ENCODE measurements at regions not wholly inside any gene's neighbourhood (a gene's known extent, or its start where the extent isn't known, plus 50 kb on each side); places are given as distances from the start of the nearest gene placed in this dataset.

DNA sequence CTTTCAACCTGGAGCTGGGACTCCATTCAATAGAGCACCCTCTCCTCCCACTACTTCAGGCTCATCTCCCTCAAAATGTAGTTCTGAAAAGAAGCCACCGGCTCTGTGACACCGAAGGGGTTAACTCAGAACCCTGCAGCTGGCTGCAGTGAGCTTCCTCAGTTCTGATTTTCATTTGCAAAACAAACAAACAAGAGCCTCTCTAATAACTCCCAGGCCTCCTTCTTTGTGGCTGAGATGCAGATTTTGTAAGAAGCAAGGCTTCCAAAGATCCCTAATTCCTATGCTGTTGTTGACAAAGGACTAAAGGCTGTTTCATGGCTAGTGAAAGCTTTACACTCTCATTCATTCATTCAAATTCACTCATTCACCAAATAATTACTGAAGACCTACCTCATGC lies 333.4 kb upstream of the TBX3 start:
- no peak for DNase-seq (ENCODE audit: low spot score)

DNA sequence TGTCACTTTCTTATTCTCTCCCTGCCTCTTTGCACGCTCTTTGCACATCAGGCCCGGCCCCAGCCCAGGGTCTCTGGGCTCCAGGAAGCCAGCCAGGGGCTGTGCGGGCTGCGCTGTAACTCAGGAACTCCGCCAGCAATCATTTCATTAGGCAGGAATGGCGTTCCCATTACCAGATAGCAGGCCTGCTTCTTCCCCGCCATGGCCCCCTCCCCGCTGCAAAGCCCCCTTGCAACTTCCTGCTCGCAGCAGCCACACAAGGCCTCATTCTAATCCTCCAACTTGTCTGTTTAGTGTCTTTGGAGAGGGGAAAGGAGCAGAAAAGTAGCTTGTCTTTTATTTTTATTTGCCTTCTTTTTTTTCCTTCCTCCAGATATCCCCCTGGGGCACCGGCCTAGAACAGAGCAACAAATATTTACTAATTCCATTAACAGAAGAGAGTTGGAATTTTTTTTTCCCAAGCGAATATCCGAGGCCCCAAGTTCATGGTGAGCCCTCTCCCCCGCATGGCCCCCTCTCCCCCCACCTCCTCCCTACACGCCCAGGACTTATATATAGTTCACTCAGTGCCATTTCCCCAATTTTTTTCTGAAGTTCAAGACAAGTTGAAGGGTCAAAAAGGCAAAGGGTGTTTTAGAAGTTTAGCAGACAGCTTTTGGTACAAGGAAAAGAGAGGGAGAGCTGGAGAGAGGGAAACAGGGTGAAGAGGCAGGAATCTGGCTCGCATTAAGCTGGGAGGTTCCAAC lies 329.4 kb upstream of the TBX3 start:
- no peak for DNase-seq (ENCODE audit: low spot score)

DNA sequence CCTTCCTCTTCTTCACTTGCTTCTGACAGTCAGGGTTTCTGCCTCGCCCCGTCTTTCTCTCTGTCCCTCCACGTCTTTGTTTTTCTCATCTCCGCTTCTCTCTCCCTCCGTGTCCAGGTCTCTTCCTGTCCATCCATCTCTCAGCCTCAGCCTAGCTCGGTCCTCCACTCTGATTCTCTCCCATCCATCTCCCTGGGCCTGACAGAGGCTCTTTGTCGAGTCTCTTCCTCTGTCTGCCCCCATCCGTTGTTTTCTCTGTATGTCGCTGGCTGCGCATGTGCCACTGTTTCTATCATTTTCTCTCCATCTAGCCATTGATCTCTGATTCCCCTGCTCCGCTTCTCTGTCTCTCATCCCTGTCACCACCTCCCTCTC lies 328.9 kb upstream of the TBX3 start:
- DNase-seq (ENCODE audit: low spot score) = no peak

DNA sequence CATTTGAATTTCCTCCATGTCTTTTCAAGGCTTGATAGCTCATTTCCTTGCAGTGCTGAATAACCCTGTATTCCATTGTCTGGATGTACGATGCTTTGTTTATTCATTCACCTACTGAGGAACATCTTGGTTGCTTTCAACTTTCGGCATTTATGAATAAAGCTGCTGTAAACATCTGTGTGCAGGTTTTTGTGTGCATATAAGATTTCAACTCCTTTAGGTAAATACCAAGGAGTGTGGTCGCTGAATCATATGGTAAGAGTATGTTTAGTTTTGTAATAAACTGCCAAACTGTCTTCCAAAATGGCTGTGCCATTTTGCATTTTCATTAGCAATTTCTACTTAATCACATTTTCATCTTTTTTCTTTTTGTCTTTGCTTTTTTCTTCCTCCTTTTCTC lies 327.7 kb upstream of the TBX3 start:
- DNase-seq (ENCODE audit: low spot score) = no peak

DNA sequence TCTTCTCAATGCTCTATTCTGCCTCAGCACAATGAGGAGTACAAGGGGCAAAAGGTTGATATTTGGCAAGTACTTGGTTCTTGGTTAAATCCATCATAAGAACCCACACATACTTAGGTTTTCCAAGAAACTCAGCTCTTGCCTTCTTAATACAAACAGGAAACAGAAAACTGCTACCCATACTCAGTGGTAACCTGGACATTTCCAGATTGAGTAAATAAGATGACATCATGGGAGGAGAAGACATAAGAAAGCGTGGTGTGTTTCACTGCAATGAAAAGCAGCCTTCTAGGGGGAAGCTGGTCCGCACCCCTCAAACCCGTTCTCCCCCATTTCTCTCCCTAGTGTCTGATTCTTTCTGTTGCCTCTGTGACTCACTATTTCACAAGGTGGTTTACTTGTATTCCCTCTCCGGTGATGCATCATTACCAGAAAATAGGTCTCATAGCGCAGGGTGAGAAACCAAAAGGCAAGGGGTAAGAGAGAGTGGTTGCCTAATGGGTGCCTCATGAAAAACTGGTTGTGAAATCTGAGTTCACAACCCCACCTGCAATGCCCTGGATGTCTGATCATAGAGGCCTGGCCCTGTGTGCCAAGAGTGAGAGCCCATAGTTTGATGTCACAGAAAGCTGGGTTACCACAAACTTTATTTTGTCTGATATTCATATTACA lies 326.5 kb upstream of the TBX3 start:
- DNase-seq (ENCODE audit: low spot score) = no peak

DNA sequence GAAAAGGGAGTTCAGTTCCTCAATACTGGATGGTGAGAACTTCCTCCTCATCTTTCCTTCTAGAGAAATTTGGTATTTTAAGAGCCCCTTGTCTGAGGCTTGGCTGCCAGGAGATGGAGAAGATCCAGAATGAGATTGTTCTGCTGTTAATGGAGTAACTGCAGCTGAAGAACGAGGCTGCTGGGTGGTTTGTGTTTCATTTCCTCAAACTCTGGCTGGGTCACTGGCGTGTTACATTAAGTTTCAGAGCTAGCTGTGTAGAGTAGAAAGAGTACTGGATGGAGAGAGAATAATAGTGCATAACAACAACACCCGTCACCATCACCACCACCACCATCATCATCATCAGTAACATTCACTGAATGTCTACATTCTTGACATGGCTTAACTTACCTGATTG lies 325.0 kb upstream of the TBX3 start:
- no peak for DNase-seq (ENCODE audit: low spot score)

DNA sequence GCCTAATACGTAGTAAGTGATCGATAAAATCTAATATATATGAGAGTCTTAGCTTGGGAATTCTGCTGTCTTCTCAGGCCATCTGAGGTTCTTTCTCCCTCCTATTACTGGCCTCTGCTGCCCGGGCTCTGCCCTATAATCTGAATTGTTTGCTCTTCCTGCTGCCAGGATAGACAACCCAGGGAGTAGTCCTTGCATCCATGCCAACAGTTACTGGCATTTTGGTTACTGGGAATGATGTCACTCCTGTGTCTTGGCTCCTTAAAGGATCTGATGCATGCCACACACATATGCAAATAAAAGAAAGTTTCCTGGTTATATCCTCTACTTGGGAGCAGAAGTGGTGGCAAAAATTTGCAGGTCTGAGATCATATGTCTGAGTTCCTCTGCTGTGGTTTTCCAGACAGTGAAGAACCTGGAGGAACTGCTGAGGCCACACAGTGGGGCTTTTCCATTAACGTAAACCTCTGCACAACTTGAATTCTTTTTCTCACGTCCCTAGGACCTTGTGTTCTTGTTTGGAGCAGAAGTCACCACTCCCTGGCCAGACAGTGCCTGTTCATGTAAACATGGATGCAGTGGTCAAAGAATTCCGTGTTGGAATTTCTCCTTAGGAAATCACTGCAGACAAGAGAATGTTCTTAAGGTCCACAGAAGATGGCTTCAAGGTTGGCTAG lies 320.6 kb upstream of the TBX3 start:
- DNase-seq (ENCODE audit: low spot score) = no peak

DNA sequence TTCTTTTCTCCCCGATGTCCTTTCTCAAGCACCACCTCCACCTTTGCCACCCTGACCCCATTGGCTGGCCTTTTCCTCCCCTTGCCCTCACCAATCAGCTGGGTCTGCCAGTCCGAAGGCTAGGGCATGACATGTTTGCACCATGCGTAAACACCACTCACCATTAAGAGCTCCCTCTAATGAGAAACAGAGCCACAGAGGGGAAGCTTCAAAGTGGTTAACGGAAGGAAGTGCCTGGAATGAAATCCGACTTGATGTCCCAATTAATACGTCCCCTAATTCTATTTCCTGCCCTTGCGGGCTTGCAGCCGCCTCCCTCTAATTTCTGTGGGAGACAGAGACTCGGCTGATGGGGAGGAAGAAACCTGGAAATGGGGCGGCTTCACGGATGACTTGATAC lies 318.5 kb upstream of the TBX3 start:
- DNase-seq (ENCODE audit: low spot score) = no peak

DNA sequence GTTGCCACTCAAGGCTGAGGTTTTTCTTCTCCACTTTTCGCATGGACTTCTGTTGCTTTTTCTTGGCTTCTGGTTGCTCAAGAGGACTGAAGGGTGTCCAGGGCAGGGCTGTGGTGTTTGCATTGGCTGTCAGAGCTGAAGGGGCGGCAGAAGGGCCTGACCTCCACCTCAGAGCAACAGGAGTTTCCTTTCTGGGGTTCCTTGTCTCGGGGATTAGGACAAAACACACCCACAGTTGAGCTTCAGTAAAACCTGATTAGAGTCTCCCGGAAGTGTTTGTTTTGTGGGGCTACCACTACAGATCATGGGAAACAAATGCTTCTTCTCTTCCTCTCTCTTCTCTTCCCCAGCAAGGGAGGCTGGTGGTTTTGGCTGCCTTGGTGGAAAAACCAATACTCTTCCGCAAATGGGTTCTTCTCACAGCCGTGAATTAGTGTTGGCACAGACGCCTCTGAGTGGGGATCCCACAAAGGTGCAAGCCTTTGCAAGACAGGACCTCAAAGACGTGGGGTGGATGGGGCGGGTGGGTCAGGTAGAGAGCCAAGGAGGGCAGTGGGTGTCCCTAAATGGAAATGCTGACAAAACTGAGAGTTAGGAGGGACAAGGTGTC lies 317.7 kb upstream of the TBX3 start:
- no peak for DNase-seq (ENCODE audit: low spot score)

DNA sequence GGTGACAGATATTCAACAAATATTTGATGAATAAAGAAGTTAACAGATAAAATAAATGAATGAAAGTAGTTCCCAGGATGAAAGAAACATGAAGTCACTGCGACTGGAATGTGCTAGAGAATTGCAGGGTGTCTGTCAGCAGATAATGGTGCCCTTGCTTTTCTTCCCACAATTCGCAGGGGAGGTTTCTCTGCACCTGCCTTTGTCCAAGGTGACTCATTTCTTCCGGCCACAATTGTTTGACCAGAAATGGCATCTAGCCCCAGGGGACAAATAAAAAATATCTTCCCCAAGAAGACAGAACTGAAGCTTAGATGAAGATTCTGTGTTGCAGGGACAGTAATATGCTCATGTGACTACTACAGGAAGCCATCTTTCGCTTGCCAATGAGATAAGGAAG lies 316.1 kb upstream of the TBX3 start:
- DNase-seq (ENCODE audit: low spot score) = peak; percentile 15

DNA sequence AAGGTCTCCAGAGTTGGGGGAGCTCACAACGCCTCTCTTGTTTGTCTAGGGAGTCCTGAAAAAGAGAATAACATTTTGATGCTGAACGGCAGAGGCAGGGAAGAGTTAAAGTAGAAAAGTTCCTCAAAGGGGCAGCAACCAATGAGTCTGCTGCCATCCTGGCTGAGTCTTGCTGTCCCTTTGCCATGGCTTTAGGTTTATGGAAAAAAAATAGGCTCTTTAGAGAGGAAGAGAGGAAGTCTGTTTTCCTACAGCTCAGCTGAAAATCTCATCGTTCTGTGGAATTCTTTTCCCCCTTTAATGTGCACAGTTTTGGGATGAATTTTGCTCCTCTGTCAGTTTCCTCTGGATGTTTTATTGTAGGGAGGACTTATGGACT lies 314.8 kb upstream of the TBX3 start:
- DNase-seq (ENCODE audit: low spot score) = no peak

DNA sequence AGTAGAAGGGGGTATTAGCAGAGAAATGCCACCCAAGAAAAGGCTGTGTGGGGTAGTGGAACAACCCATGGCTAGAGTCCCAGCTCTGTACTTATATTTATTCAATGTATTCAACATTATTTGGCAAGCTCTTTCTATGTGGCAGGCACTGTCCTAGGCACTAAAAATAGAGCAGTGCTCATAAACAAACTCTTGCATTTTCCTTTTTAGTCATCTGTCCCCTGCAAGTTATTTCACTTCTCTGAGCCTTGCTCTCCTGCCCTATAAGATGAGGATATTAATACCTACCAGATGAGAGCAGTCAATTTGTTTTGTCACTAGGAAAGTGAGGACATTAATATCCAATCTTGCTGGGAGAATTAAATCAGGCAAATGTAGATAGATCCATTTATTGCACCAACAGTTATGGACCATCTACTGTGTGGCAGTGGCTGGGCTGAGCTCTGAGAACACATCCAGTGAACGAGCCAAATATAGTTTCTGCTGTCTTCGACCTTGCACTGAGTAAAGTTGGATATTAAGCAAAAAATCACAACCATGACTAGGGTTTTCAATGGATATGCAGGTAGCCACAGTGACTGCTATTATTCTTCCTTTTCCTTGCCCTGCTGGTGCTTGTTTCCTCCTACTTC lies 314.3 kb upstream of the TBX3 start:
- no peak for DNase-seq (ENCODE audit: low spot score)

DNA sequence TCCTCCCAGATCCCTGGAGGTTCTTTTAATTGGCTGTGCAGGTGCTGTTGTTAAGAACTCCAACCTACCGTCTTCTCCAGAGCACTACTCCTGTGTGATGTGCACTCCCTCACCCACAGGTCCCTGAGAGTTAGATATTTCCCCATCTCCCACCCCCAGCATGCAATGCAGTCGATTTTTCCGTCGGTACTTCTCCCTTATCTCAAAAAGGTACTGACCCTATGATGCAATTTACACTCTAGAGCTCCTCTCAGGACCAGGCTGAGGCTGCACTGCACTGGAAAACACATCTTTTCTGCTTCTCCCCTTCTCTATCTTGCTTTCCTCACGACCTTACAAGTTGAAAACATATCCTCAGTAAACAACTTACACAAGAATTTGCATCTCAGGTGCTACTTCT lies 312.4 kb upstream of the TBX3 start:
- no peak for DNase-seq (ENCODE audit: low spot score)

DNA sequence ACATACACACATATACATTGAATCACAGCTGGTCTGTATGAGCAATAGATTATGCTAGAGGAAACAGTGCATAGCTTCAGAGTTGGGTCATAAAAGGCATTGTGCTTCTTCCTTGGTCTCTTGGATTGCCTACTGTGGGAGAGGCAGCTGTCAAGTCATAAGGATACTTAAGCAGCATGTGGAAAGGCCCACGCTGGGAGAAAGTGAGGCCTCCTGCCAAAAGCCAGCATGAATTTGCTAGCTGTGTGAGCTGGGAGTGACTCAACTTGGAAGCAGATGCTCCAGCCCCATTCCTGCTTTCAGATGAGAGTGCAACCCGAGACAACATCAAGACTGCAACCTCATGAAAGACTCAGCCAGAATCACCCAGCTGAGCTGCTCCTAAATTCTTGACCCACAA lies 311.9 kb upstream of the TBX3 start:
- no peak for DNase-seq (ENCODE audit: low spot score)

DNA sequence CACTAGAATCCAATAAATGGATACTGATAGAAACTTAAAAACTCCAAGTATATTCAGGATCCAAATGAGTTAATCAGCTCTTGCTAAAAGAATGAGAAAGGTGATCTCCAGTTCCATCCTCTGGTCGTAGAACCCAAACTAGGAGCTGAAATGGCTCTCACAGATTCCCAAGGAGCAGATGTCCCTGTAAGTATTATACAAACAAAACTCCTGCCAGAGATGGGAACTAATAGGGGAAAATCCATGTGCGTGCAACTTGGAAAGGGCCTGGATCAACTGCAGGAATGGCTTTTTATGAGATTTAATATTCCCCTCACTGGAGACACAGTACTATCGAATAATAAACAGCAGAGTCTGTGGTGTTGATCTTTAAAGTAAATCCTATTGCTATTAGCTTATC lies 309.2 kb upstream of the TBX3 start:
- DNase-seq (ENCODE audit: low spot score) = no peak

DNA sequence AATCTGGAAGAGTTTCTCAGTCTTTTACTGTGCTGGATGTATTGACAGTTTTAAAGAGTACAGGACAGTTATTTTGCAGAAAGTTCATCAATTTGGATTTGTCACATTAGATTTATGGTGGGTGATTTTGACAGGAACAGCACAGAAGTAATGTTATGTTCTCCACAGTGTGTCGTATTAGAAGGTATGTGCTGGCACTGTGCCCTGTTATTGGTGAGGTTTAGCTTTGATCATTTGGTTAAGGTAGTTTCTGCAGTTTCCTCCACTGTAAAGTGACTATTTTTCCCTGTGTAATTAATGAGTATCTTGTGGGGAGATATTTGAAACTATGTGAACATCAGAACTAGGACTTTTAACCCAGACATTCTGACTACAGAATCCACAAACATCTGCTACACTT lies 308.5 kb upstream of the TBX3 start:
- DNase-seq (ENCODE audit: low spot score) = no peak

DNA sequence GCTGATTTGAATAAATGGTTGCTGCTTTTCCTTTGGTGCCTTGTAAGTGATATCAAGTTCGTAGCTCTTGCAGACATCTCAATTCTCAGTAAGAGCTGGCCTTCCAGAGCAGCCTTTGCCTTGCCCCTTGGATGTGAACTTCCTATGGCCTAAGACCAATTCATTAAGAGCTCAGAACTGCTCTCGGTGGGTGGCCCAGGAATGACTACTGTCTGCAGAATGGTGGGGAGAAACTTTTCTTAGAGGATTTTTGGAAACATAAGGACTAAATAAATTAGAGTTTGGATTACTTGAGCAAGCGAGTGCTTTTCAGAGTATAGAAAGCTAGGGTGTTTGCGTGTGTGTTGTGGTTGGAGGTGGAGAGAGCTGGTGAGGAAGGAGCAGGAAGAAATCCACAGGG lies 306.4 kb upstream of the TBX3 start:
- DNase-seq (ENCODE audit: low spot score) = no peak

DNA sequence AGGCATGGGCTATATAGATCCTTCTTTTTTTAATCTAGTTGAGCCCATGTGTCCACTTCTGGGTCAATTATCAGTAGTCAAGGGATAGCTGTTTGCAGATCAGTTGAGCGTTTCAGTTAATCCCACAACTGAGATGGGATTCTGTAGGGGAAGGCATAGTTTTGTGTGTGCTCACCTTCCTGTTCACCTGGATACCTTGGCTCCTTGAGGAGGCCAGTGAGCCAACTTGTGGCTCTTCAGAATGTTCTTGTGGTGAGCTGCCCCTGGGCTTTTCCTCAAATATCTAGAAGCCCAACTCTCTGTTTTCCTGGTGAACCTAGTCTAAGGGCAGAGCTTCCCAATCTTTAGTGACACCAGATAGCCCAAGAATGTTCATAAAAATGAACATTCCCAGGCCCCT lies 302.9 kb upstream of the TBX3 start:
- no peak for DNase-seq (ENCODE audit: low spot score)

DNA sequence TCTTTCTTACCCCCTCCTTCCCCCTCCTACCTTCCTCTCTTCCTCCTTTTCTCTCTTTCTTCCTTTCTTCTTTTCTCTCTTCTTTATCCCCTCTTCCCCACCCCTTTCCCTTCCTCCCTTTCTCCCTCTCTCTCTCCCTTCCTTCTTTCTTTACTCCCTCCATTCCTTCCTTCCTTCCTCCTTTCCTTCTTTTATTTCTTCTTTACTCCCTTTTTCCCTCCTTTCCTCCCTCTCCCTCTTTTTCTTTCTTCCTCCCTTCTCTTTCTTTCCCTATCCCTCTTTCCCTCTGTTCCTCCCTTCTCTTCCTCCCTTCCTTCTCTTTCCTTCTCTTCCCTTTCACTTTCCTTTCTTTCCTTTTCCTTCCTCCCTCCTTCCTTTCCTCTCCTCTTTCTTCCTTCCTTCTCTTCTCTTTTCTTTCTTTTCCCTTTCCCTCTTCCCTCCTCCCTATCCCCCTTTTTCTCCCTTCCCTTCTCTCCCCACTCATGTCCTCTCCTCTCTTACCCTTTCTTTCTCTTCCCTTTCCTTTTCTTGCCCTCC lies 302.3 kb upstream of the TBX3 start:
- DNase-seq (ENCODE audit: low spot score) = no peak

DNA sequence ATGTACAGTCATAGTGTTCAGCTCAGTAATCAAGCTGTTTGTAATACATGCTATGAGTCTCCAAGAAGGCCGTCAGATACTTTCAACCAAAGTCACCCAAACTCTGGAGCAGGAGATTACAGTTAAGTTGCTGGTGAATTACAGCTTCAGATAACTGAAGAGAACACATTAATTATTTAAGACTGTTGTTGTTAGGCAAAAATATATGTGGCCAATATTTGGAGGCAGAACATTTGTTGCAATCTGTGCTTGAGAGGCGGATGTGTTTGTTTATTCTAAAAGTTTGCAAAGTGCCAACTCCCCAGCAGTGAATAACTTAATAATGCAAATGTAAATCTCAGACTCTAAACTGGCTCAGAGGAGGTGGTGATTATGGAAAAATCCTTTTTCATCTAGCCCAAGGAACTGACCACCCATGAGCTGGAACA lies 300.7 kb upstream of the TBX3 start:
- DNase-seq (ENCODE audit: low spot score) = no peak

DNA sequence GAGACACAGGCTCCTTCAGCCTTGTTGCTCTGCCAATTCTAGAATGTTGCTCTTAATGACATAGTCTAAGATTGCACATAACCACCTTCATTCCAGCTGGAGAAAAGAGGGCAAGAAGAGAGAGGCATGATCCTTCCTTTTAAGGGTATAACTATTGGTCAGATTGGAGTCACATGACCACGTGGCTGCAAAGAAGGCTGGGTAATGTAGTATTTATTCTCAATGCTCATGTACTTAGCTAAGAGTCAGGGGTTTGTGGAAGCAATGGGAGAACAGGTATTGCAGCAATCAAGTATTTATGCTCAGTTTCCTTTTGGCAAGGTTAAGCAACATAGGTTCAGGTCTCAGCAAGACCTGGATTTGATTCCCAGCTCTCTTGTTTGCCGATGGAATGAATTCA lies 298.8 kb upstream of the TBX3 start:
- DNase-seq (ENCODE audit: low spot score) = no peak

DNA sequence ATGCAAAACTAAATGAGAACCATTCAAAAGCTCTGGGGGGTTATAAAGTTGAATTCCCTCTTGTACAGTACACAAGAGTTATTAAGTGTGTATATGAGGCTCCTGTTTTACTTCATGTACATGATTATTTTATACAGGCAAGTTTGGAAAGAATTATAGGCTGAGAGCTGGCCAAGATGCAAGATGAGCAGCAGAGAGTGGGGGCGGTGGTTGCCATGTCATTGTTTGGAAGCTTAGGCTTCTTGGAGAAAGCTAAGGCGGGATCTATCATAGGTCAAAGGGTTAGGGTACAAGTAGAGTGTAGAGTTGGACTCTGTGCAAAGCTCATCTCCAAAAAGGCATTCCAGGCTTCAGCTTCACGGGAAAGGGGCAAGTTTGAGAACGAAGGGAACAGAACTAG lies 297.1 kb upstream of the TBX3 start:
- DNase-seq (ENCODE audit: low spot score) = no peak
